SK-N-SH (cell line): ENCODE measurements at regions not wholly inside any gene's neighbourhood (a gene's known extent, or its start where the extent isn't known, plus 50 kb on each side); places are given as distances from the start of the nearest gene placed in this dataset.
"Not testable (repeated sequence)": the region's sequence is repeated elsewhere in the genome, so short reads cannot be mapped to it uniquely, and the experiment has no call there.

Experiments
- CTCF ChIA-PET: fragments of 300-600, 350-600 bp; formaldehyde crosslinking; extraction: SDS; loops from one replicate; lab custom pipeline; 2021; lab: Yijun Ruan, JAX
- POLR2A ChIA-PET: fragments of 350-600 bp; sonication (Branson Sonifier 250); formaldehyde crosslinking; extraction: SDS; loops from one replicate; lab custom pipeline; 2020; ENCODE audit warnings: antibody characterized with exemption, inconsistent platforms; lab: Yijun Ruan, JAX
- DNase-seq: peaks from one replicate; pipeline ENCODE4 v3.0.0; 2012
- H2AFZ ChIP-seq: fragments of 200-600 bp; sonication (generic); 2 replicates; pipeline ENCODE4 v1.8.1; 2016; ENCODE audit warnings: antibody characterized with exemption, mild to moderate bottlenecking, low read depth
- H3F3A ChIP-seq: fragments of 200-600 bp; sonication (generic); replicated peaks from 2 replicates; pipeline ENCODE3; 2016; ENCODE audit warnings: antibody characterized with exemption, mild to moderate bottlenecking; ENCODE audit not compliant: insufficient read depth
- H3K27ac ChIP-seq, 2 experiments: fragments of 200-500 bp in 1 of 2; fragments of 200-600 bp in 1 of 2; sonication (Bioruptor generic) in 1 of 2; sonication (generic), shearing (Covaris generic) in 1 of 2; 2 replicates each; pipeline versions ENCODE4 v1.5.1 to v1.6.1; 2014 to 2016; ENCODE audit warnings: low read depth in 2 of 2, inconsistent platforms in 1 of 2, low read length in 1 of 2, mild to moderate bottlenecking in 1 of 2, mixed read lengths in 1 of 2
- H3K27me3 ChIP-seq: fragments of 200-600 bp; sonication (generic), shearing (Covaris generic); 2 replicates; pipeline ENCODE4 v1.6.1; 2016; ENCODE audit warnings: mixed run types; ENCODE audit not compliant: insufficient read depth
- H3K36me3 ChIP-seq, 2 experiments: fragments of 200-500 bp in 1 of 2; fragments of 200-600 bp in 1 of 2; sonication (Bioruptor generic) in 1 of 2; sonication (generic) in 1 of 2; replicated peaks in 1 of 2; 2 replicates each; pipeline versions ENCODE3 to v1.5.1; 2014 to 2016; ENCODE audit warnings: low read length in 1 of 2, mild to moderate bottlenecking in 1 of 2; ENCODE audit not compliant: insufficient read depth in 2 of 2, control insufficient read depth in 1 of 2
- H3K4me1 ChIP-seq, 2 experiments: fragments of 200-500 bp in 1 of 2; fragments of 200-600 bp in 1 of 2; sonication (Bioruptor generic) in 1 of 2; sonication (generic), shearing (Covaris generic) in 1 of 2; 2 replicates each; pipeline versions ENCODE4 v1.5.1 to v1.6.1; 2014 to 2016; ENCODE audit warnings: low read depth in 1 of 2, low read length in 1 of 2, mixed run types in 1 of 2; ENCODE audit not compliant: insufficient read depth in 2 of 2, control insufficient read depth in 1 of 2
- H3K4me2 ChIP-seq: fragments of 200-600 bp; sonication (generic), shearing (Covaris generic); 2 replicates; pipeline ENCODE4 v1.6.1; 2017; ENCODE audit warnings: mixed run types
- H3K4me3 ChIP-seq, 2 experiments: fragments of 200-500 bp in 1 of 2; fragments of 200-600 bp in 1 of 2; sonication (Bioruptor generic) in 1 of 2; sonication (generic), shearing (Covaris generic) in 1 of 2; 2 replicates each; pipeline versions ENCODE4 v1.5.1 to v1.8.1; 2014 to 2016; ENCODE audit warnings: low read depth in 2 of 2, inconsistent platforms in 1 of 2, low read length in 1 of 2, mild to moderate bottlenecking in 1 of 2, mixed read lengths in 1 of 2, moderate library complexity in 1 of 2
- H3K79me2 ChIP-seq: fragments of 200-600 bp; sonication (generic); 2 replicates; pipeline ENCODE4 v1.8.1; 2017; ENCODE audit warnings: mild to moderate bottlenecking; ENCODE audit not compliant: insufficient read depth
- H3K9ac ChIP-seq: fragments of 200-600 bp; sonication (generic); 2 replicates; pipeline ENCODE4 v1.6.1; 2017; ENCODE audit warnings: mixed run types
- H3K9me2 ChIP-seq: fragments of 200-600 bp; sonication (generic); 2 replicates; pipeline ENCODE4 v1.6.1; 2017; ENCODE audit warnings: mixed run types
- H3K9me3 ChIP-seq: fragments of 200-600 bp; sonication (generic); 2 replicates; pipeline ENCODE4 v1.6.1; 2017; ENCODE audit warnings: mixed run types, mild to moderate bottlenecking, moderate library complexity
- H4K20me1 ChIP-seq: fragments of 200-600 bp; sonication (generic); 2 replicates; pipeline ENCODE4 v1.6.1; 2017; ENCODE audit warnings: mild to moderate bottlenecking, mixed run types; ENCODE audit not compliant: insufficient read depth
- EZH2phosphoT487 ChIP-seq: fragments of 200-600 bp; sonication (generic); IDR thresholded peaks from 2 replicates; pipeline ENCODE4 v1.6.1; 2017; ENCODE audit warnings: low read depth, mixed run types, mild to moderate bottlenecking, antibody characterized with exemption, moderate library complexity, borderline replicate concordance
- FOXJ3 ChIP-seq: sonication (generic); formaldehyde crosslinking; IDR thresholded peaks from 2 replicates; pipeline ENCODE4 v1.5.1; 2020; ENCODE audit warnings: mild to moderate bottlenecking, missing genetic modification reagents
- FOXM1 ChIP-seq: IDR thresholded peaks from 2 replicates; pipeline ENCODE4 v1.4.0; 2012; ENCODE audit warnings: low read depth, mild to moderate bottlenecking
- NRF1 ChIP-seq: IDR thresholded peaks from 2 replicates; pipeline ENCODE4 v1.6.1; 2012; ENCODE audit warnings: low read depth, mild to moderate bottlenecking, low read length
- RAD21 ChIP-seq: IDR thresholded peaks from 2 replicates; pipeline ENCODE4 v1.6.1; 2012; ENCODE audit warnings: mild to moderate bottlenecking, low read length
- RFX5 ChIP-seq: IDR thresholded peaks from 2 replicates; pipeline ENCODE4 v1.6.1; 2012; ENCODE audit warnings: mild to moderate bottlenecking, improper control_type of control experiment, low read length
- RXRA ChIP-seq: IDR thresholded peaks from 2 replicates; pipeline ENCODE4 v1.4.0; 2012; ENCODE audit warnings: low read depth, mild to moderate bottlenecking, borderline replicate concordance
- YY1 ChIP-seq: IDR thresholded peaks from 2 replicates; pipeline ENCODE4 v1.4.0; 2012; ENCODE audit warnings: low read depth, mild to moderate bottlenecking
- WGBS: methylation state at CpG from one replicate; pipeline ENCODE4 v1.1.6; 2017; ENCODE audit warnings: low lambda C conversion rate; 5-methylcytosine and 5-hydroxymethylcytosine counted together

DNA sequence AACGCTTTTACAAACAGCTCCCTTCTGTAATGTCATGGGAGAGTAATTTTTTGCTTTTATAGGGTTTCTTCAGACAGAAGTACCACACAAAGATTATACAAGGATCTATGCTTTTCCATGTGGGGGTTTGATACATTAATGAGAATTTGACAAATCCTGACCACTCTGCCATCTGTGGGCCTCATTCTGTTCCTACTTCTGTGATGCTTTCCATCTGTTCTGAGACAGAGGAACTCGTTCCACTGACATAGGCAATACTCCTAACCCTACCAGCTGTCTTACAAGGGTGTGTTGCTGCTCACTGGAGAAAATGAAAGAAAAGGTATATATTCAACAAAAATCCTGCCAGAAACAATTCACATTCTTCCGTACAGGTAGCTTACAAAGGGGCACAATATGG lies 59.4 kb upstream of the NAMPT start:
- no peak for DNase-seq
- Histone ChIP-seq H3K9ac (no peak overlapping the region), H3K27ac (no peak overlapping the region), H3K27me3 (no peaks in the 10 kb centered on the region), H3K4me2 (no peak overlapping the region), H3K4me1 (peaks cover 0 to 19% of the 10 kb centered on the region in 2 experiments; a peak in 2 of 4 replicates), H3K79me2 (no peaks in the 10 kb centered on the region), H3K36me3 (no peaks in the 10 kb centered on the region), H3K4me3 (no peak overlapping the region), H3K9me3 (peaks cover 16% of the 10 kb centered on the region), H3F3A (peaks cover 4% of the 10 kb centered on the region), H4K20me1 (no peaks in the 10 kb centered on the region), H3K9me2 (no peaks in the 10 kb centered on the region), H2AFZ (no peak overlapping the region)
- 65% methylated on average over 3 of the region's 3 CpGs for WGBS
- POLR2A ChIA-PET = no interaction called here
- TF ChIP-seq FOXJ3 (CRISPR knock-in tag) = no peak
- no peak for TF ChIP-seq NRF1
- CTCF ChIA-PET = interaction anchor here (0.6 to 0.7 kb wide), 2 partner anchors 57 to 190 kb away, joined by 3 read pairs; no protein-coding TSS in a partner anchor

DNA sequence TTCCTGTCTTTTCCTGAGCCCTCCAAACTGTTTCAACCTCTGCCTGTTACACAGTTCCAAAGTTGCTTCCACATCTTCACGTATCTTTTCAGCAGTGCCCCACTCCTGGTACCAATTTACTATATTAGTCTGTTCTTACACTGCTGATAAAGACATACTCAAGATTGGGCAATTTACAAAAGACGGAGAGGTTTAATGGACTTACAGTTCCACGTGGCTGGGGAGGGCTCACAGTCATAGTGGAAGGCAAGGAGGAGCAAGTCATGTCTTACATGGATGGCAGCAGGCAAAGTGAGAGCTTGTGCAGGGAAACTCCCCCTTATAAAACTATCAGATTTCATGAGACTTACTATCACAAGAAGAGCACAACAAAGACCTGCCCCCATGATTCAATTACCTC lies 57.3 kb upstream of the NAMPT start:
- H3K9me2 ChIP-seq, POLR2A ChIA-PET, H3K4me3 ChIP-seq, H3K36me3 ChIP-seq, H3K9ac ChIP-seq, H3F3A ChIP-seq, H3K27ac ChIP-seq, H3K79me2 ChIP-seq, H3K27me3 ChIP-seq, CTCF ChIA-PET, H4K20me1 ChIP-seq, DNase-seq, H3K4me2 ChIP-seq, H2AFZ ChIP-seq: not testable (repeated sequence)
- Histone ChIP-seq H3K4me1 (peaks cover 0 to 19% of the 10 kb centered on the region in 2 experiments; a peak in 2 of 4 replicates), H3K9me3 (peaks cover 17% of the 10 kb centered on the region; the same call in 1 of the 2 replicates)
- WGBS = 11% methylated on average over 3 of the region's 3 CpGs

GRCh38 chr7:106340247-106340596 lies 55.4 kb upstream of the NAMPT start:
- H4K20me1 ChIP-seq, H3K27ac ChIP-seq, H2AFZ ChIP-seq, H3K4me2 ChIP-seq, DNase-seq, H3K36me3 ChIP-seq, H3F3A ChIP-seq, H3K4me3 ChIP-seq, H3K9ac ChIP-seq, H3K27me3 ChIP-seq, H3K4me1 ChIP-seq, H3K9me2 ChIP-seq, H3K79me2 ChIP-seq, POLR2A ChIA-PET: not testable (repeated sequence)
- 18% methylated on average over 3 of the region's 3 CpGs for WGBS
- H3K9me3 ChIP-seq = peaks cover 27% of the 10 kb centered on the region; the same call in 1 of the 2 replicates
- CTCF ChIA-PET = interaction anchor here (1.3 kb wide), 1 partner anchor 9 kb away, joined by 3 read pairs; no protein-coding TSS in a partner anchor

DNA sequence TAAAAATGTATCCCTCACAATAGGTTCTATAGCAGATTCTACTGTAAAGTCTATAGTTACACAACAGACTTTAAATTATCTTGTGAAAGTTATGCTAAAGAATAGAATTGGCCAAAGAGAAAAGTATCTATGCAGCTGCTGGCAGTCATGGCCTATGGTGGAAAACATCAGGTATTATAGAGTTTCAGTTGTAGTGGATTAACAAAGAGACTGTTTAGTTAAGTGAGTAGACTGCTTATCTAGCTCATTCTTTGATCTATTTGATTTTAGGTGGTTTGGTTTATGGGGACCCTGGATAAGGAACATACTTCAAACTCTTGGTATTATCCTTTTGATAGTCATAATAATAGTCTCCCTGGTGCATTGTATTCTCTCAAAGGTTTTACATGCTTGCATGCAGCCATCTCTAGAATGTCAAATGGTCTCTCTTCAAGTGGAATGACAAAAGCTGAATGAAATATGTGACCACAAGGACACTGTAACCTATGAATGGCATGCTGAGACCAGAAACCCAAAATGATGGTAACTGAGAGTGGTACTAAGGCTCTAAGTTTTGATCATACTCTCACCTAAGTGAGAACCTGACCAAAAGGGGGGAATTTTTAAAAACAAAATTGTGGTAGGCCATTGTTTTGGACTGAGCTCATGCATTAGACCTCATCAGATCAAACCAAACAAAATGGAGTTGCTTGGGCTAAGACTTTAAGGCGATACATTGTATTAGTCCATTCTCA lies 54.9 kb upstream of the NAMPT start:
- no peaks in the 10 kb centered on the region for H3K9me2 ChIP-seq
- TF ChIP-seq NRF1 = no peak
- no peak for TF ChIP-seq YY1
- no peak for TF ChIP-seq RFX5
- TF ChIP-seq FOXM1 = no peak
- TF ChIP-seq RAD21 = no peak
- no peak for TF ChIP-seq RXRA
- TF ChIP-seq EZH2phosphoT487 = no peak
- TF ChIP-seq, all 33 proteins: peak for 0
- no peaks in the 10 kb centered on the region for H4K20me1 ChIP-seq
- no peak for DNase-seq
- H3K9ac ChIP-seq = no peak overlapping the region
- H3K27me3 ChIP-seq = no peaks in the 10 kb centered on the region
- no peak overlapping the region for H3K4me3 ChIP-seq
- H3K79me2 ChIP-seq = no peaks in the 10 kb centered on the region
- no peak overlapping the region for H3K4me2 ChIP-seq
- WGBS = 11% methylated on average over 1 of the region's 1 CpG
- CTCF ChIA-PET = interaction anchor here (1.3 kb wide), 1 partner anchor 8 kb away, joined by 3 read pairs; no protein-coding TSS in a partner anchor
- peaks cover 30% of the 10 kb centered on the region; the same call in 1 of the 2 replicates for H3K9me3 ChIP-seq
- no peaks in the 10 kb centered on the region for H3F3A ChIP-seq
- H3K4me1 ChIP-seq = no peaks in the 10 kb centered on the region
- no peaks in the 10 kb centered on the region for H3K36me3 ChIP-seq
- POLR2A ChIA-PET = no interaction called here
- H3K27ac ChIP-seq = no peak overlapping the region
- H2AFZ ChIP-seq = no peak overlapping the region
